GM18858 (cell line): ENCODE measurements at regions not wholly inside any gene's neighbourhood (a gene's known extent, or its start where the extent isn't known, plus 50 kb on each side); places are given as distances from the start of the nearest gene placed in this dataset.
A peak's percentile ranks its signal among the peaks of the same experiment; 100 is the strongest.

Source experiments
- ATAC-seq: cut with Tn5 transposase; IDR thresholded peaks from one replicate; pipeline ENCODE4 v1.9.1; 2021; ENCODE audit not compliant: unreplicated experiment

- ATAC-seq: no peak
Measured at GRCh38 chr4:27248829-27249228, 388.2 kb downstream of the STIM2 start.

GRCh38 chr4:27251771-27252170, 391.1 kb downstream of the STIM2 start:
- ATAC-seq: no peak

- ATAC-seq: no peak
Measured at GRCh38 chr4:27267339-27267969, 406.8 kb downstream of the STIM2 start.

GRCh38 chr4:27267970-27268355, 407.3 kb downstream of the STIM2 start:
- ATAC-seq: no peak

- ATAC-seq: no peak
Measured at GRCh38 chr4:27270435-27270834, 409.8 kb downstream of the STIM2 start.

GRCh38 chr4:27271555-27271954, 410.9 kb downstream of the STIM2 start:
- no peak for ATAC-seq

GRCh38 chr4:27272217-27272616, 411.6 kb downstream of the STIM2 start:
- no peak for ATAC-seq

- no peak for ATAC-seq
Measured at GRCh38 chr4:27276307-27277073, 415.8 kb downstream of the STIM2 start.

- ATAC-seq: no peak
Measured at GRCh38 chr4:27278615-27279375, 418.2 kb downstream of the STIM2 start.

- no peak for ATAC-seq
Measured at GRCh38 chr4:27288496-27288895, 427.9 kb downstream of the STIM2 start.

- ATAC-seq: no peak
Measured at GRCh38 chr4:27289704-27290103, 429.1 kb downstream of the STIM2 start.

GRCh38 chr4:27293831-27294230, 433.2 kb downstream of the STIM2 start:
- ATAC-seq: no peak

- ATAC-seq: no peak
Measured at GRCh38 chr4:27304751-27305150, 444.1 kb downstream of the STIM2 start.

GRCh38 chr4:27305246-27305645, 444.6 kb downstream of the STIM2 start:
- ATAC-seq: no peak

GRCh38 chr4:27308379-27308778, 447.7 kb downstream of the STIM2 start:
- ATAC-seq: no peak

GRCh38 chr4:27315625-27316024, 455.0 kb downstream of the STIM2 start:
- ATAC-seq: no peak

GRCh38 chr4:27316176-27316575, 455.5 kb downstream of the STIM2 start:
- no peak for ATAC-seq

- no peak for ATAC-seq
Measured at GRCh38 chr4:27318740-27319139, 458.1 kb downstream of the STIM2 start.

- no peak for ATAC-seq
Measured at GRCh38 chr4:27326991-27327390, 466.4 kb downstream of the STIM2 start.

- ATAC-seq: peak; percentile 63
Measured at GRCh38 chr4:27327421-27328181, 467.0 kb downstream of the STIM2 start.

- no peak for ATAC-seq
Measured at GRCh38 chr4:27338530-27338929, 477.9 kb downstream of the STIM2 start.
